Transverse colon (tissue), 4 donors: ENCODE measurements at regions not wholly inside any gene's neighbourhood (a gene's known extent, or its start where the extent isn't known, plus 50 kb on each side); places are given as distances from the start of the nearest gene placed in this dataset.

Experiments
- EP300 ChIP-seq: sonication (generic); formaldehyde crosslinking; IDR thresholded peaks from one replicate; pipeline ENCODE4 v1.6.1; 2017; ENCODE audit warnings: antibody characterized with exemption, low read depth
- POLR2A ChIP-seq: fragments of 450-650 bp; IDR thresholded peaks from one replicate; pipeline ENCODE4 v1.6.1; 2016; ENCODE audit warnings: antibody characterized with exemption, mild to moderate bottlenecking, moderate library complexity
- POLR2AphosphoS5 ChIP-seq, 3 donors: sonication (generic); formaldehyde crosslinking; IDR thresholded peaks; one replicate each; pipeline ENCODE4 v1.6.1; 2016; ENCODE audit warnings: antibody characterized with exemption in 3 of 3
- TF ChIP-seq, protein P1 (sequence below), 5 experiments: fragments of 200-600 bp in 3 of 5; fragments of 450-650 bp in 2 of 5; sonication (generic) in 3 of 5; IDR thresholded peaks; 1 replicate in 2 of 5; 2 replicates in 3 of 5; pipeline ENCODE4 v1.5.1; 2016 to 2017; ENCODE audit warnings: antibody characterized with exemption in 5 of 5, inconsistent platforms in 3 of 5, mild to moderate bottlenecking in 2 of 5, moderate library complexity in 1 of 5

DNA sequence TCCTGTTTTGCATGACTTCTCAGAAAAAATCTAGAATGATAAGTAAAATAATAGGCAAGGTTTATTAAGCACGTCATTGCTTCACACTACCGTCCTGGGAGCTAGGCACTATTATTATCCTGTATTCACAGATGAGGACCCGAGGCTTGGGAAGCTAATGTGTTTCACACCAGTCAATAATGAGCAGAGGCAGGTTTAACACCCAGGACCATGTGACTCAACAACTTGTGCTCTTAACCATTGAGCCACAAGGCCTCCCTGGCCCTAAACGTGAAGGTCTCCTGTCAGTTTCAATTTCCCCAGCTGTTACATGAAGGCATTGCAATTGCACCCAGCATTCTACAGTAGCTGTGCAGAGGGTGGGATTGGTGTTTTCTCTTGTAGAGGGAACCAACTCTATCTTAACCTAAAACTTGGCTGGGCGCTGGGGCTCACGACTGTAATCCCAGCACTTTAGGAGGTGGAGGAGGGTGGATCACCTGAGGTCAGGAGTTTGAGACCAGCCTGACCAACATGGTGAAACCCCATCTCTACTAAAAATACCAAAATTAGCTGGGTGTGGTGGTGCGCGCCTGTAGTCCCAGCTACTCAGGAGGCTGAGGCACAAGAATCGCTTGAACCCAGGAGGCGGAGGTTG is 191.2 kb downstream of the BCAS1 start:
- TF ChIP-seq, protein P1, sequence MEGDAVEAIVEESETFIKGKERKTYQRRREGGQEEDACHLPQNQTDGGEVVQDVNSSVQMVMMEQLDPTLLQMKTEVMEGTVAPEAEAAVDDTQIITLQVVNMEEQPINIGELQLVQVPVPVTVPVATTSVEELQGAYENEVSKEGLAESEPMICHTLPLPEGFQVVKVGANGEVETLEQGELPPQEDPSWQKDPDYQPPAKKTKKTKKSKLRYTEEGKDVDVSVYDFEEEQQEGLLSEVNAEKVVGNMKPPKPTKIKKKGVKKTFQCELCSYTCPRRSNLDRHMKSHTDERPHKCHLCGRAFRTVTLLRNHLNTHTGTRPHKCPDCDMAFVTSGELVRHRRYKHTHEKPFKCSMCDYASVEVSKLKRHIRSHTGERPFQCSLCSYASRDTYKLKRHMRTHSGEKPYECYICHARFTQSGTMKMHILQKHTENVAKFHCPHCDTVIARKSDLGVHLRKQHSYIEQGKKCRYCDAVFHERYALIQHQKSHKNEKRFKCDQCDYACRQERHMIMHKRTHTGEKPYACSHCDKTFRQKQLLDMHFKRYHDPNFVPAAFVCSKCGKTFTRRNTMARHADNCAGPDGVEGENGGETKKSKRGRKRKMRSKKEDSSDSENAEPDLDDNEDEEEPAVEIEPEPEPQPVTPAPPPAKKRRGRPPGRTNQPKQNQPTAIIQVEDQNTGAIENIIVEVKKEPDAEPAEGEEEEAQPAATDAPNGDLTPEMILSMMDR (IDR thresholded peaks at IDR 0.05): no peak
- TF ChIP-seq POLR2A (no peak), POLR2AphosphoS5 (IDR thresholded peaks at IDR 0.05) (no peak), EP300 (no peak)
